ENCODE measurements at regions not wholly inside any gene's neighbourhood (a gene's known extent, or its start where the extent isn't known, plus 50 kb on each side); places are given as distances from the start of the nearest gene placed in this dataset.

DNA sequence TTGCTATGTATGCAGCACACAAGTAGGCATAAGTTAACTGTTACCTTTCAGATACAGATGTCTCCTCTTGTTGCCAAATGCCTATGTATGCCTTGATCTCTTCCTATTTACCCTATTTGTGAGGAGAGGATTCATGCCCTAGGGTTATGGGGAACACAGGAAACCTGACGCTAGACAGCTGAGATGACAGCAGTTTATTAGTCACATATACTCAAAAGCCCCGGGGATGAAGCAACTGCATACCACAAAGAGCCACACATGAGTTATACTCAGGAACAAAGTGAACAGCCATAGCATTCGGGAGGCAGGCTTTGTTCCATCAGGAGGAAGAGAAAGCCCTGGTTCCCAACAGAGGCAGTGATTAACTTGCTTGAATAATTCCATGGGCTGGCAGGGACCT, 1011.7 kb upstream of the PCDH7 start:
- H4K20me1 ChIP-seq (replicated peaks in 1 of 2; ENCODE audit: control insufficient read depth in 1 of 2, insufficient read depth in 2 of 2, low read length in 2 of 2), result no peaks in the 10 kb centered on the region
- no peak overlapping the region for H3K23ac ChIP-seq (ENCODE audit: insufficient read length)
- no peak overlapping the region for H3K56ac ChIP-seq (replicated peaks; ENCODE audit: insufficient read length, low read depth, low read length)
- H3K27me3 ChIP-seq (replicated peaks in 1 of 4; ENCODE audit: control insufficient read depth in 3 of 4, extremely low read depth in 1 of 4, insufficient read depth in 3 of 4, low read length in 3 of 4), result no peaks in the 10 kb centered on the region
- H2BK5ac ChIP-seq (ENCODE audit: low read depth, low read length), result no peak overlapping the region
- H2BK120ac ChIP-seq (replicated peaks; ENCODE audit: low read depth, low read length), result no peak overlapping the region
- H3K4me2 ChIP-seq (ENCODE audit: insufficient read depth in 1 of 2, low read depth in 2 of 2, low read length in 2 of 2), result no peak overlapping the region
- no peak for TF ChIP-seq YY1 (IDR thresholded peaks at IDR 0.05; ENCODE audit: low read depth, low read length)
- TF ChIP-seq BACH1 (IDR thresholded peaks at IDR 0.05; ENCODE audit: low read length), result no peak
- no peak for TF ChIP-seq CBX8 (IDR thresholded peaks at IDR 0.05; ENCODE audit: borderline replicate concordance, low read depth, low read length)
- no peak for TF ChIP-seq SAP30 (IDR thresholded peaks at IDR 0.05; ENCODE audit: insufficient read depth, insufficient replicate concordance, low read length)
- TF ChIP-seq GTF2F1 (IDR thresholded peaks at IDR 0.05; ENCODE audit: borderline replicate concordance, low read depth, low read length), result no peak
- no peak for TF ChIP-seq RAD21 (IDR thresholded peaks at IDR 0.05 in 1 of 2, conservative IDR thresholded peaks at IDR 0.05 in 1 of 2; ENCODE audit: low read depth in 2 of 2, low read length in 2 of 2)
- no peak for TF ChIP-seq E2F6 (IDR thresholded peaks at IDR 0.05)
- TF ChIP-seq BRCA1 (IDR thresholded peaks at IDR 0.05; ENCODE audit: low read depth, low read length), result no peak
- no peak for TF ChIP-seq POLR2AphosphoS5 (IDR thresholded peaks at IDR 0.05; ENCODE audit: low read depth, low read length)
- TF ChIP-seq EGR1 (IDR thresholded peaks at IDR 0.05; ENCODE audit: borderline replicate concordance, low read depth, low read length), result no peak
- TF ChIP-seq TAF7 (optimal IDR thresholded peaks at IDR 0.05; ENCODE audit: borderline replicate concordance, low read depth, low read length), result no peak
- no peak for TF ChIP-seq TEAD4 (IDR thresholded peaks at IDR 0.05; ENCODE audit: low read depth, low read length)
- TF ChIP-seq SRF (IDR thresholded peaks at IDR 0.05; ENCODE audit: low read depth, low read length), result no peak
- no peak for TF ChIP-seq RXRA (IDR thresholded peaks at IDR 0.05; ENCODE audit: insufficient read depth, low read depth, low read length)
- TF ChIP-seq CHD1 (IDR thresholded peaks at IDR 0.05; ENCODE audit: low read depth, low read length), result no peak
- TF ChIP-seq SP1 (IDR thresholded peaks at IDR 0.05; ENCODE audit: low read depth, low read length), result no peak
- H3K9me3 ChIP-seq (ENCODE audit: insufficient read depth in 2 of 2, low read depth in 1 of 2, low read length in 1 of 2), result peaks cover 7 to 8% of the 10 kb centered on the region in 2 experiments
- WGBS, 2 experiments (ENCODE audit: extremely low coverage in 1 of 2, insufficient coverage in 1 of 2, insufficient read length in 1 of 2, insufficient replicate concordance in 2 of 2, low coverage in 1 of 2, low lambda C conversion rate in 2 of 2, missing lambda C conversion rate in 1 of 2), result 84% methylated on average over 3 of the region's 3 CpGs; no CpG with 5 or more reads in 1 of the 2 experiments
- ChIA-PET CTCF (ENCODE audit: partially characterized antibody) (no interaction called here), POLR2A (ENCODE audit: partially characterized antibody) (no interaction called here)
- no peak overlapping the region for H3K18ac ChIP-seq (ENCODE audit: extremely low read depth, low read length)
- H4K91ac ChIP-seq (replicated peaks; ENCODE audit: insufficient read length, low read length), result no peak overlapping the region
- H3K79me1 ChIP-seq (ENCODE audit: low read depth, low read length), result no peaks in the 10 kb centered on the region
- H3K4me3 ChIP-seq (ENCODE audit: extremely low read depth in 1 of 4, insufficient read depth in 2 of 4, low read depth in 3 of 4, low read length in 4 of 4), result no peak overlapping the region
- H3K14ac ChIP-seq (ENCODE audit: insufficient read length), result no peak overlapping the region
- no peaks in the 10 kb centered on the region for H3K79me2 ChIP-seq (ENCODE audit: control insufficient read depth in 1 of 2, insufficient read depth in 2 of 2, low read length in 2 of 2)
- H2AFZ ChIP-seq (ENCODE audit: low read length), result no peak overlapping the region
- no peak overlapping the region for H2AK5ac ChIP-seq (ENCODE audit: low read depth, low read length)
- H3K36me3 ChIP-seq (ENCODE audit: control insufficient read depth in 2 of 4, insufficient read depth in 4 of 4, low read length in 3 of 4), result no peaks in the 10 kb centered on the region
- H3K4me1 ChIP-seq (replicated peaks in 1 of 4; ENCODE audit: control insufficient read depth in 3 of 4, insufficient read depth in 4 of 4, low read length in 3 of 4), result no peaks in the 10 kb centered on the region
- H2BK12ac ChIP-seq (ENCODE audit: low read depth, low read length), result no peak overlapping the region
- FAIRE-seq (no peak), DNase-seq (ENCODE audit: low read depth in 1 of 2, low spot score in 2 of 2) (no peak)
- H2BK15ac ChIP-seq (ENCODE audit: low read length), result no peak overlapping the region
- H3K23me2 ChIP-seq (ENCODE audit: low read depth, low read length), result no peaks in the 10 kb centered on the region
- H3K9ac ChIP-seq (replicated peaks in 1 of 4; ENCODE audit: extremely low read depth in 1 of 4, low read depth in 3 of 4, low read length in 3 of 4), result no peak overlapping the region
- H3K4ac ChIP-seq (replicated peaks; ENCODE audit: insufficient read length, low read depth, low read length), result no peak overlapping the region
- H3K27ac ChIP-seq (ENCODE audit: low read depth, low read length), result no peak overlapping the region
- H2BK20ac ChIP-seq (ENCODE audit: low read length), result no peak overlapping the region
- H4K8ac ChIP-seq (ENCODE audit: extremely low read depth, insufficient read depth, low read length), result no peak overlapping the region; the same call in 1 of the 2 replicates
- H4K5ac ChIP-seq (ENCODE audit: insufficient read length, low read depth, low read length), result no peak overlapping the region
